Fibroblast of mammary gland (primary cell): ENCODE measurements at regions not wholly inside any gene's neighbourhood (a gene's known extent, or its start where the extent isn't known, plus 50 kb on each side); places are given as distances from the start of the nearest gene placed in this dataset.

Experiments
- DNase-seq: peaks from one replicate; pipeline ENCODE4 v3.0.0-alpha.2; 2010; ENCODE audit warnings: low read depth
- H3K4me3 ChIP-seq: 2 replicates; pipeline ENCODE4 v1.5.1; 2011; ENCODE audit warnings: low read depth, mild to moderate bottlenecking, low read length, moderate library complexity; ENCODE audit not compliant: control insufficient read depth
- TF ChIP-seq, protein P1 (sequence below): conservative IDR thresholded peaks from 2 replicates; pipeline ENCODE4 v1.5.1; 2011; ENCODE audit warnings: low read depth, low read length, inconsistent platforms; ENCODE audit not compliant: control insufficient read depth, insufficient read depth

- H3K4me3 ChIP-seq, result no peak overlapping the region
- TF ChIP-seq, protein P1, sequence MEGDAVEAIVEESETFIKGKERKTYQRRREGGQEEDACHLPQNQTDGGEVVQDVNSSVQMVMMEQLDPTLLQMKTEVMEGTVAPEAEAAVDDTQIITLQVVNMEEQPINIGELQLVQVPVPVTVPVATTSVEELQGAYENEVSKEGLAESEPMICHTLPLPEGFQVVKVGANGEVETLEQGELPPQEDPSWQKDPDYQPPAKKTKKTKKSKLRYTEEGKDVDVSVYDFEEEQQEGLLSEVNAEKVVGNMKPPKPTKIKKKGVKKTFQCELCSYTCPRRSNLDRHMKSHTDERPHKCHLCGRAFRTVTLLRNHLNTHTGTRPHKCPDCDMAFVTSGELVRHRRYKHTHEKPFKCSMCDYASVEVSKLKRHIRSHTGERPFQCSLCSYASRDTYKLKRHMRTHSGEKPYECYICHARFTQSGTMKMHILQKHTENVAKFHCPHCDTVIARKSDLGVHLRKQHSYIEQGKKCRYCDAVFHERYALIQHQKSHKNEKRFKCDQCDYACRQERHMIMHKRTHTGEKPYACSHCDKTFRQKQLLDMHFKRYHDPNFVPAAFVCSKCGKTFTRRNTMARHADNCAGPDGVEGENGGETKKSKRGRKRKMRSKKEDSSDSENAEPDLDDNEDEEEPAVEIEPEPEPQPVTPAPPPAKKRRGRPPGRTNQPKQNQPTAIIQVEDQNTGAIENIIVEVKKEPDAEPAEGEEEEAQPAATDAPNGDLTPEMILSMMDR, result no peak
- DNase-seq, result no peak
These were observed 217.2 kb downstream of the LACC1 start for GRCh38 chr13:44096901-44097300.

- no peak for DNase-seq
- H3K4me3 ChIP-seq, result no peak overlapping the region
- TF ChIP-seq, protein P1, result no peak
These were observed 218.9 kb downstream of the LACC1 start for GRCh38 chr13:44098559-44098958.

DNA sequence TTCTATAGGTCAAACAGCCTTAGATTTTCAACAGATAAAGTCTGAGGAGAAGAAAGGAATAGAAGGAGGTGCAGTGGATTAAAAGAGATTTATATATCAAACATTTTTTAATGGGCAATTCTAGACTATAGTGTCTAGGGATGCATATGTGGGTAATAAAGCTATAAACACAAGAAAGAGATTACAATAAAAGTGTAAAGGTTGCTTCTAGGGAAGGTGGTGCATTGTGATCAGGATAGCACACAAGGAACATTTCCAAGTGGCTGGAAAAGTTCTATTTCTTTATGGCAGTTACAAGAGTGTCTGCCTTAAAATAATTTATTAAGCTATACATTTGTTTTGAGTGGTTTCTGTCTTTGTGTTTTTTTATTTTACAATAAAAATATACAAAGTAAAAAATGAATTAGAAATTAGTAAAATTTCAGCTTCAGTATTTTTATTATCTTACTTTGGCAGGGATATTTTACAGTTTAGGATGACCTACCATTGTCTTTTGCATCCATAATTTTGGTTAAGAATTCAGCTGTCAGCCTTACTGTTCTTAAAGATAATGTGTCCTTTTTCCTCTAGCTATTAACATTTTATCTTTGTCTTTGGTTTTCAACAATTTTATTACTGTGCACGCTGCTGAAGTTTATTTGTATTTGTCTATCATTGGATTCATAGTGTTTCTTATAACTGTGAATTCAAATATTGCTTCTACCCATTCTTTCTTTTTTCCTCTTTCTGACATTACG lies 221.8 kb downstream of the LACC1 start:
- DNase-seq, result no peak
- TF ChIP-seq, protein P1, result no peak
- no peak overlapping the region for H3K4me3 ChIP-seq

- no peak overlapping the region for H3K4me3 ChIP-seq
- TF ChIP-seq, protein P1, result no peak
These were observed 223.9 kb downstream of the LACC1 start for GRCh38 chr13:44103429-44104196.

GRCh38 chr13:44104197-44104490 lies 224.4 kb downstream of the LACC1 start:
- DNase-seq, result no peak
- H3K4me3 ChIP-seq, result no peak overlapping the region
- TF ChIP-seq, protein P1, result no peak

More at GRCh38 chr13:44103429-44104196, 223.9 kb downstream of the LACC1 start:
- no peak for DNase-seq

GRCh38 chr13:44104969-44105368 lies 225.3 kb downstream of the LACC1 start:
- no peak for DNase-seq
- H3K4me3 ChIP-seq, result no peak overlapping the region
- TF ChIP-seq, protein P1, result no peak
